HL-60 (cell line): ENCODE measurements at regions not wholly inside any gene's neighbourhood (a gene's known extent, or its start where the extent isn't known, plus 50 kb on each side); places are given as distances from the start of the nearest gene placed in this dataset.

ENCODE experiments used
- GABPA ChIP-seq: IDR thresholded peaks from 2 replicates; pipeline ENCODE4 v1.6.1; 2012; ENCODE audit warnings: low read depth
- POLR2AphosphoS5 ChIP-seq: IDR thresholded peaks from 2 replicates; pipeline ENCODE4 v1.6.1; 2012; ENCODE audit warnings: low read depth
- REST ChIP-seq: IDR thresholded peaks from 2 replicates; pipeline ENCODE4 v1.6.1; 2012; ENCODE audit warnings: low read depth; ENCODE audit not compliant: insufficient replicate concordance
- TF ChIP-seq, protein P1 (sequence below): IDR thresholded peaks from one replicate; pipeline ENCODE4 v1.5.1; 2011; ENCODE audit warnings: low read length, control low read depth, inconsistent platforms; ENCODE audit not compliant: insufficient read depth

DNA sequence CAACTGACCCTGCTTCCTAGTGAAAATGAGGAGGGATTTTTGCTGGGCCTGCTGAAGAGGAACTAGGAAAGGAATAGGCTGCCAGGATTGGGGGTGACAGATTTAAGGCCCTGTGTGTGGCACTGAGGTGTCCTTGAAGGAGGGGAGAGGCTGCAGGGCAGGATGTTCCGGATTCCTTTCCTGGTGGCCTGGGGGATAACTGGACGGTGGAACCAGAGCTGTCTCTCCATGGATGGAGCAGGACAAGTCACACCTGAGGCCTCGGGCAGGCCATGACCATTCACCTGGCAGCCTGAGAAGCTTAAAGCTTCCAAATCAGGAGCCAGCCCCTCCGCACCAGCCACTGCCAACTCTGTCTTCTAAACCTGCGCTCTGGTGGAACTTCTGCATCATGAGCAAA is 56.0 kb upstream of the SLC22A23 start:
- TF ChIP-seq GABPA, result no peak
- TF ChIP-seq, protein P1, sequence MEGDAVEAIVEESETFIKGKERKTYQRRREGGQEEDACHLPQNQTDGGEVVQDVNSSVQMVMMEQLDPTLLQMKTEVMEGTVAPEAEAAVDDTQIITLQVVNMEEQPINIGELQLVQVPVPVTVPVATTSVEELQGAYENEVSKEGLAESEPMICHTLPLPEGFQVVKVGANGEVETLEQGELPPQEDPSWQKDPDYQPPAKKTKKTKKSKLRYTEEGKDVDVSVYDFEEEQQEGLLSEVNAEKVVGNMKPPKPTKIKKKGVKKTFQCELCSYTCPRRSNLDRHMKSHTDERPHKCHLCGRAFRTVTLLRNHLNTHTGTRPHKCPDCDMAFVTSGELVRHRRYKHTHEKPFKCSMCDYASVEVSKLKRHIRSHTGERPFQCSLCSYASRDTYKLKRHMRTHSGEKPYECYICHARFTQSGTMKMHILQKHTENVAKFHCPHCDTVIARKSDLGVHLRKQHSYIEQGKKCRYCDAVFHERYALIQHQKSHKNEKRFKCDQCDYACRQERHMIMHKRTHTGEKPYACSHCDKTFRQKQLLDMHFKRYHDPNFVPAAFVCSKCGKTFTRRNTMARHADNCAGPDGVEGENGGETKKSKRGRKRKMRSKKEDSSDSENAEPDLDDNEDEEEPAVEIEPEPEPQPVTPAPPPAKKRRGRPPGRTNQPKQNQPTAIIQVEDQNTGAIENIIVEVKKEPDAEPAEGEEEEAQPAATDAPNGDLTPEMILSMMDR, result no peak
- TF ChIP-seq POLR2AphosphoS5, result no peak
- no peak for TF ChIP-seq REST
